Thyroid gland (tissue), 4 donors: ENCODE measurements at regions not wholly inside any gene's neighbourhood (a gene's known extent, or its start where the extent isn't known, plus 50 kb on each side); places are given as distances from the start of the nearest gene placed in this dataset.

Experiments used
- DNase-seq, 2 donors: peaks; one replicate each; pipeline ENCODE4 v3.0.0-alpha.2; 2019
- H3K27ac ChIP-seq, 3 donors: fragments of 200-600 bp; sonication (generic); 1 replicate in 2 of 3; 2 replicates in 1 of 3; pipeline ENCODE4 v1.5.1; 2016 to 2019; ENCODE audit warnings: mild to moderate bottlenecking in 1 of 3, moderate library complexity in 1 of 3
- H3K27me3 ChIP-seq: fragments of 200-600 bp; sonication (generic); one replicate; pipeline ENCODE4 v1.5.1; 2019
- H3K36me3 ChIP-seq, 2 donors: fragments of 200-600 bp; sonication (generic); one replicate each; pipeline ENCODE4 v1.5.1; 2016 to 2019
- H3K4me1 ChIP-seq, 2 donors: fragments of 200-600 bp; sonication (generic); one replicate each; pipeline ENCODE4 v1.5.1; 2017 to 2019
- H3K4me3 ChIP-seq, 3 donors: fragments of 200-600 bp; sonication (generic); replicated peaks in 1 of 3; 1 replicate in 2 of 3; 2 replicates in 1 of 3; pipeline ENCODE4 v1.5.1; 2016; ENCODE audit warnings: mild to moderate bottlenecking in 1 of 3
- H3K9me3 ChIP-seq: fragments of 200-600 bp; sonication (generic); one replicate; pipeline ENCODE4 v1.5.1; 2017
- POLR2A ChIP-seq, 2 donors: fragments of 450-650 bp; IDR thresholded peaks; one replicate each; pipeline ENCODE4 v1.6.1; 2017; ENCODE audit warnings: antibody characterized with exemption in 2 of 2, mild to moderate bottlenecking in 2 of 2, moderate library complexity in 1 of 2
- WGBS, 2 donors: methylation state at CpG; one replicate each; pipeline ENCODE4 v1.1.5; 2017; 5-methylcytosine and 5-hydroxymethylcytosine counted together
- intact Hi-C: fragments of 100-400 bp; cut with DNase I; formaldehyde crosslinking; loops from one replicate; pipeline ENCODE4 v1.15.1; 2023
- TF ChIP-seq, protein P1 (sequence below), 6 experiments: fragments of 200-600 bp in 3 of 6; fragments of 450-650 bp in 3 of 6; sonication (generic) in 3 of 6; IDR thresholded peaks; one replicate each; pipeline ENCODE4 v1.5.1; 2016 to 2019; ENCODE audit warnings: antibody characterized with exemption in 6 of 6, mild to moderate bottlenecking in 2 of 6, inconsistent platforms in 1 of 6, moderate library complexity in 1 of 6

DNA sequence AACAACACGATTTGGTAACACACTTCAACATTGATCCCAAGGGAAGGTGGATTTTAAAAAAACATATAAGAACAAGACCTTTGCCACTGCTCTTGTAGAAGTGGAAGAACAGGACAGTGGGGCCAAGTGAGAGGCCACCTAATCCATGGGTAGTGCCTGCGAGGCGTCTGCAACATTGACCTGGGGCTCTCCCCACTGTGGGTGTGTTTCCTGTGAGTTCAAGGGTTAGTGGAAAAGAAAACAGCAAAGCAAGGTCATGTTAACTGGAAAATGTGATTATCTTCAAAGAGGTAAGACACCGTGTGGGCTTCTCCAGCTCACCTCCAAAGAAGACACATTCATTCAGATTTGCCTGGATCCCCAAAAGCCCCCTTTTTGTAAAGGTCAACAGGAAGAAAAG lies 327.0 kb downstream of the UQCRFS1 start:
- Histone ChIP-seq H3K27ac (no peak overlapping the region), H3K27me3 (no peaks in the 10 kb centered on the region), H3K4me3 (no peak overlapping the region), H3K4me1 (no peaks in the 10 kb centered on the region), H3K9me3 (no peaks in the 10 kb centered on the region), H3K36me3 (no peaks in the 10 kb centered on the region)
- intact Hi-C loops: loop anchor here (10.0 kb wide), 1 partner anchor 421 kb away; no protein-coding TSS in a partner anchor
- DNase-seq: no peak
- TF ChIP-seq, protein P1, sequence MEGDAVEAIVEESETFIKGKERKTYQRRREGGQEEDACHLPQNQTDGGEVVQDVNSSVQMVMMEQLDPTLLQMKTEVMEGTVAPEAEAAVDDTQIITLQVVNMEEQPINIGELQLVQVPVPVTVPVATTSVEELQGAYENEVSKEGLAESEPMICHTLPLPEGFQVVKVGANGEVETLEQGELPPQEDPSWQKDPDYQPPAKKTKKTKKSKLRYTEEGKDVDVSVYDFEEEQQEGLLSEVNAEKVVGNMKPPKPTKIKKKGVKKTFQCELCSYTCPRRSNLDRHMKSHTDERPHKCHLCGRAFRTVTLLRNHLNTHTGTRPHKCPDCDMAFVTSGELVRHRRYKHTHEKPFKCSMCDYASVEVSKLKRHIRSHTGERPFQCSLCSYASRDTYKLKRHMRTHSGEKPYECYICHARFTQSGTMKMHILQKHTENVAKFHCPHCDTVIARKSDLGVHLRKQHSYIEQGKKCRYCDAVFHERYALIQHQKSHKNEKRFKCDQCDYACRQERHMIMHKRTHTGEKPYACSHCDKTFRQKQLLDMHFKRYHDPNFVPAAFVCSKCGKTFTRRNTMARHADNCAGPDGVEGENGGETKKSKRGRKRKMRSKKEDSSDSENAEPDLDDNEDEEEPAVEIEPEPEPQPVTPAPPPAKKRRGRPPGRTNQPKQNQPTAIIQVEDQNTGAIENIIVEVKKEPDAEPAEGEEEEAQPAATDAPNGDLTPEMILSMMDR (IDR thresholded peaks at IDR 0.05): no peak
- no peak for TF ChIP-seq POLR2A (IDR thresholded peaks at IDR 0.05)
- WGBS, 2 donors: 51 to 52% methylated on average over 4 of the region's 4 CpGs

DNA sequence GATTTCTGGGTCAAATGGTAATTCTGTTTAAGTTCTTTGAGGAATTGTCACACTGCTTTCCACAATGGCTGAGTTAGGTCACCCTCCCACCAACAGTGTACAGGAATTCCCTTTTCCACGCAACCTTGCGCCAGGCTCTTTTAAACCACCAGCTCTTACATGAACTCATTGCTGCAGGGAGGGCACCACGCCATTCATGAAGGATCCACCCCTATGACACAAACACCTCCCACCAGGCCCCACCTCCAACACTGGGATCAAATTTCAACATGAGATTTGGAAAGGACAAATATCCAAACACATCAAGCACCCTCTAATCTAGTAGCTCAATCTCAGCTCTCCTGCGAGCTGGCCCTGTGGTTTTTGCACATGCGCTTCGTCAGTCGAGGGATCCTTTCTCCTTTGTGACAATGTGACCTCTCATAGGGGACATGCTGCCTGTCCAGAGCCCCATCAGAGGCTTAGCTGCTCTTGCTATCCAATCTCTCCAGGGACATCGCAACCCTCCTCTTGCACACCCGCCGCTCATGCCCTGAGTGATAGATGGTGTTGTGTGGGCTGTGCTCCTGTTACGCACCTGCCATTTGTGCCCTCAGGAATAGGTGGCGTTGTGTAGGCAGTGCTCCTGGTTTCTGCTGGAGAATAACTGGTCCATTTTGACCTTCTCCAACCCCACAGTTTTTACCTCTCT lies 328.0 kb downstream of the UQCRFS1 start:
- 57 to 69% methylated on average over 9 to 12 of the region's 12 CpGs for WGBS, 2 donors
- intact Hi-C loops: loop anchor here (10.0 kb wide), 1 partner anchor 420 kb away; no protein-coding TSS in a partner anchor
- Histone ChIP-seq H3K4me3 (no peak overlapping the region), H3K9me3 (no peaks in the 10 kb centered on the region), H3K36me3 (no peaks in the 10 kb centered on the region), H3K27me3 (no peaks in the 10 kb centered on the region), H3K4me1 (no peaks in the 10 kb centered on the region), H3K27ac (no peak overlapping the region)
- no peak for TF ChIP-seq POLR2A (IDR thresholded peaks at IDR 0.05)
- TF ChIP-seq, protein P1 (IDR thresholded peaks at IDR 0.05): no peak
- no peak for DNase-seq

DNA sequence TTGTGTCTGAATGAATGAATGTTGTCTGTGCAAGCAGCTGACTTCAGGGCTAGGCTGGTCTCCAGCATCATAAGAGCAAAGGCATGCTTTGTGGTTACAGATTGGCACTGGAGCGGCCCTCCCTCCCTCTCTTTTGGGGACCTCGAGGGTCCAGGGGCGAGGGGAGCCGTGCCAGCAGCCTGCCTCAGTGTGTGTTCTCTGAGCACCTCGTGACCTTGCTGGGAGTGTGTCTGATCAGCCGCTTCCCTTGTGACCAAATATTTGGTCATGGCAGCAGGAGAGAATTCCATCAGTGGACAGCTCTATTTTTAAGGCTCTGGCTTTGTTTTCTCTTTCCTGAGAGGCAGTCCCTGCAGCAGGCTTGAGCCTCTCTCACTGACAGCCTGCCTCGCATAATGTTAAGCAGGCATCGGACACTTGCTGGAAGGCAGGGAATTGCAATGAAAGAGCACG lies 329.7 kb downstream of the UQCRFS1 start:
- Histone ChIP-seq H3K36me3 (no peaks in the 10 kb centered on the region), H3K4me1 (peaks cover under 1 to 10% of the 10 kb centered on the region in 2 donors), H3K27me3 (no peaks in the 10 kb centered on the region), H3K27ac (no peak overlapping the region), H3K4me3 (no peak overlapping the region), H3K9me3 (no peaks in the 10 kb centered on the region)
- intact Hi-C loops: loop anchor here (10.0 kb wide), 1 partner anchor 418 kb away; no protein-coding TSS in a partner anchor
- 29 to 46% methylated on average over 4 to 5 of the region's 9 CpGs for WGBS, 2 donors
- TF ChIP-seq POLR2A (IDR thresholded peaks at IDR 0.05): no peak
- TF ChIP-seq, protein P1 (IDR thresholded peaks at IDR 0.05): no peak
- DNase-seq: no peak

DNA sequence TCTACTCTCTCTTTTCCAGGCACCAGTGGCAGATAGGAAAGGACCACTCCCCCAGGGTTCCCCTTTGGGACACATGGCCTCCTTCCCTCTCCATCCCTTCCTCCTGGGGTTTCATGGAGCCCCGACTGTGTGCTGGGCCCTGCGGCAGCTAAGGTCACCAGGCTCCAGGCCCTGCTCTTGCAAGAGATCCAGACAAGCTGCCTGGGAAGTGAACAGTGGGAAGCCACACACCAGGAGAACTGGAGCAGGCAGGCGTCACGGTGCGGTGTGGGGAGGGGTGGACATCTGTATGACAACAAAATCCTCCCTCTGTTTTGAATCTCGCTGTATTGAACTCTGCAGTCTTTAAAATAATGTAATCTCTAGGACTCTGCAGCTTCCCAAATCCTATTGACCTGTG lies 330.1 kb downstream of the UQCRFS1 start:
- Histone ChIP-seq H3K9me3 (no peaks in the 10 kb centered on the region), H3K36me3 (no peaks in the 10 kb centered on the region), H3K27ac (no peak overlapping the region), H3K27me3 (no peaks in the 10 kb centered on the region), H3K4me1 (peaks cover 5 to 14% of the 10 kb centered on the region in 2 donors), H3K4me3 (no peak overlapping the region)
- no peak for DNase-seq
- intact Hi-C loops: loop anchor here (10.0 kb wide), 1 partner anchor 418 kb away; no protein-coding TSS in a partner anchor
- 53 to 54% methylated on average over 6 of the region's 6 CpGs for WGBS, 2 donors
- TF ChIP-seq, protein P1 (IDR thresholded peaks at IDR 0.05): no peak
- no peak for TF ChIP-seq POLR2A (IDR thresholded peaks at IDR 0.05)

DNA sequence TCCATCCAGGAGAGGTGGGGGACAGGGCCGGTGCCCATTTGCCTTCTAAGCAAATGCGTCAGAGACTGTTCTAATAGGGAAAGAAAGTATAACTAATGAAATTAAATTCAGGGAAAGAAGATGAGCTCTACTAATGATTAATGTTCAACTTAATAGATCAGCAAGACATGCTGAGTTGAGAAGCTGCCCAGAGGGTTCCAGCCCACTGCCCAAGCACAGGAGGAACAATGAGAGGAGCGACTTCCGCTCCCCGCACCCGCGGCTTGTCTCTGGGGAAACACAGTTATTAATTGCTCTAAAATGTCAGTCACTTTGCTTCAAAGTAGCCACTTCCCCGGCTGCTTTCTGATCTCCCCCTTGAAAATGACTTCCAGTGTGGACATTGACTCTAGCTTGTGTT lies 331.3 kb downstream of the UQCRFS1 start:
- TF ChIP-seq, protein P1 (IDR thresholded peaks at IDR 0.05): no peak
- TF ChIP-seq POLR2A (IDR thresholded peaks at IDR 0.05): no peak
- H3K27me3 ChIP-seq: no peaks in the 10 kb centered on the region
- 37% methylated on average over 8 of the region's 8 CpGs for WGBS, 2 donors
- peaks cover 6 to 18% of the 10 kb centered on the region in 2 donors for H3K4me1 ChIP-seq
- no peaks in the 10 kb centered on the region for H3K36me3 ChIP-seq
- intact Hi-C loops: loop anchor here (10.0 kb wide), 1 partner anchor 417 kb away; no protein-coding TSS in a partner anchor
- no peak overlapping the region for H3K27ac ChIP-seq
- H3K4me3 ChIP-seq: no peak overlapping the region
- peak in 1 of 2 donors; percentile 33 for DNase-seq
- H3K9me3 ChIP-seq: no peaks in the 10 kb centered on the region
